A673 (cell line): ENCODE measurements at regions not wholly inside any gene's neighbourhood (a gene's known extent, or its start where the extent isn't known, plus 50 kb on each side); places are given as distances from the start of the nearest gene placed in this dataset.

Source experiments
- EZH2 ChIP-seq: fragments of 200-600 bp; sonication (generic); IDR thresholded peaks from 2 replicates; pipeline ENCODE4 v1.6.1; 2017; ENCODE audit warnings: borderline replicate concordance, low read depth, mild to moderate bottlenecking, mixed read lengths, antibody characterized with exemption, low read length; ENCODE audit not compliant: poor library complexity, severe bottlenecking
- TF ChIP-seq, protein P1 (sequence below): fragments of 300-800, 200-600 bp; sonication (generic); conservative IDR thresholded peaks from 2 replicates; pipeline ENCODE4 v1.5.1; 2017; ENCODE audit warnings: low read depth, mild to moderate bottlenecking, antibody characterized with exemption, low read length, moderate library complexity, mixed read lengths

DNA sequence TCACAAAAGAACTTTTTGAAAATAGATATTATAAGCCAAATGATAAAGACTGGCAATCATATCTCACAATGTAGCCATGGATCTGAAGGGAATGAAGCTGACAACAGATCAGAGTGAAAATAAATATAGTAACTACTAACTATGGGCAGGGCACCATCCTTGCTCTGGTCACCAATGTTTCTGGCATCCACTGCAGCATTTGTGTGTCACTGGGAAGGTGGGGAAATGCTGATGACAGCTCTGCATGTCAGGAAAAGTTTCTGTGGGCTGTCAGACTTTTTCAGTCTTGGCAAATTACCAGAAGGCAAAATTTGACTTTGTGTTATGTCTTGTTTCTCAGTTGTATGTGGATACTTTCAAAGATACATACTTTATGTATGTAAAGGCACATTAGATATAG lies 195.6 kb downstream of the ZNF326 start:
- TF ChIP-seq, protein P1, sequence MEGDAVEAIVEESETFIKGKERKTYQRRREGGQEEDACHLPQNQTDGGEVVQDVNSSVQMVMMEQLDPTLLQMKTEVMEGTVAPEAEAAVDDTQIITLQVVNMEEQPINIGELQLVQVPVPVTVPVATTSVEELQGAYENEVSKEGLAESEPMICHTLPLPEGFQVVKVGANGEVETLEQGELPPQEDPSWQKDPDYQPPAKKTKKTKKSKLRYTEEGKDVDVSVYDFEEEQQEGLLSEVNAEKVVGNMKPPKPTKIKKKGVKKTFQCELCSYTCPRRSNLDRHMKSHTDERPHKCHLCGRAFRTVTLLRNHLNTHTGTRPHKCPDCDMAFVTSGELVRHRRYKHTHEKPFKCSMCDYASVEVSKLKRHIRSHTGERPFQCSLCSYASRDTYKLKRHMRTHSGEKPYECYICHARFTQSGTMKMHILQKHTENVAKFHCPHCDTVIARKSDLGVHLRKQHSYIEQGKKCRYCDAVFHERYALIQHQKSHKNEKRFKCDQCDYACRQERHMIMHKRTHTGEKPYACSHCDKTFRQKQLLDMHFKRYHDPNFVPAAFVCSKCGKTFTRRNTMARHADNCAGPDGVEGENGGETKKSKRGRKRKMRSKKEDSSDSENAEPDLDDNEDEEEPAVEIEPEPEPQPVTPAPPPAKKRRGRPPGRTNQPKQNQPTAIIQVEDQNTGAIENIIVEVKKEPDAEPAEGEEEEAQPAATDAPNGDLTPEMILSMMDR: no peak
- no peak for TF ChIP-seq EZH2
